GM10266 (cell line): ENCODE measurements at regions not wholly inside any gene's neighbourhood (a gene's known extent, or its start where the extent isn't known, plus 50 kb on each side); places are given as distances from the start of the nearest gene placed in this dataset.

Experiments
- DNase-seq: peaks from one replicate; pipeline ENCODE4 v3.0.0; 2012; ENCODE audit errors: extremely low spot score
- TF ChIP-seq, protein P1 (sequence below): IDR thresholded peaks from 2 replicates; pipeline ENCODE4 v1.5.1; 2012; ENCODE audit warnings: mild to moderate bottlenecking, low read depth; ENCODE audit not compliant: control insufficient read depth, insufficient read depth; ENCODE audit errors: missing control alignments

DNA sequence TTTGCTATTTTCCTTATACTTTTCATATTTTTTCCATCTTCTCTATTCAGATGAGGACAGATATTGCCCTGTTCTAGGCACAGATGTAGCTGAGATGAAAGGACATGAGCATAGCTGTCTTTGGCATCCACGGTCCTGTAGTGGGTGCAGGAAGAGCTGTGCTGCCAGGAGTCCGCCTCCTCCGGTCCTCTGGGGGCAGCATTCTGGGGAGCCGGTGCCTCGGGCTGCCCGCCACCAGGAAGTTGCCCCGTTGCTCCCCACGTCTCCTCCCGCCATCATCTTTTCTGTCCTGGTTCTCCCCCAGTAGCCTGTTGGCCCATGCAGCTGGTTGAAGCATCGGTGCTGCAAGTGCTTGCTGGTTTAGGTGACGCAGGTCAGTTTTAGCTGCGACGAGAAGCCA is 170.0 kb upstream of the IRX4 start:
- no peak for DNase-seq
- TF ChIP-seq, protein P1, sequence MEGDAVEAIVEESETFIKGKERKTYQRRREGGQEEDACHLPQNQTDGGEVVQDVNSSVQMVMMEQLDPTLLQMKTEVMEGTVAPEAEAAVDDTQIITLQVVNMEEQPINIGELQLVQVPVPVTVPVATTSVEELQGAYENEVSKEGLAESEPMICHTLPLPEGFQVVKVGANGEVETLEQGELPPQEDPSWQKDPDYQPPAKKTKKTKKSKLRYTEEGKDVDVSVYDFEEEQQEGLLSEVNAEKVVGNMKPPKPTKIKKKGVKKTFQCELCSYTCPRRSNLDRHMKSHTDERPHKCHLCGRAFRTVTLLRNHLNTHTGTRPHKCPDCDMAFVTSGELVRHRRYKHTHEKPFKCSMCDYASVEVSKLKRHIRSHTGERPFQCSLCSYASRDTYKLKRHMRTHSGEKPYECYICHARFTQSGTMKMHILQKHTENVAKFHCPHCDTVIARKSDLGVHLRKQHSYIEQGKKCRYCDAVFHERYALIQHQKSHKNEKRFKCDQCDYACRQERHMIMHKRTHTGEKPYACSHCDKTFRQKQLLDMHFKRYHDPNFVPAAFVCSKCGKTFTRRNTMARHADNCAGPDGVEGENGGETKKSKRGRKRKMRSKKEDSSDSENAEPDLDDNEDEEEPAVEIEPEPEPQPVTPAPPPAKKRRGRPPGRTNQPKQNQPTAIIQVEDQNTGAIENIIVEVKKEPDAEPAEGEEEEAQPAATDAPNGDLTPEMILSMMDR = no peak

DNA sequence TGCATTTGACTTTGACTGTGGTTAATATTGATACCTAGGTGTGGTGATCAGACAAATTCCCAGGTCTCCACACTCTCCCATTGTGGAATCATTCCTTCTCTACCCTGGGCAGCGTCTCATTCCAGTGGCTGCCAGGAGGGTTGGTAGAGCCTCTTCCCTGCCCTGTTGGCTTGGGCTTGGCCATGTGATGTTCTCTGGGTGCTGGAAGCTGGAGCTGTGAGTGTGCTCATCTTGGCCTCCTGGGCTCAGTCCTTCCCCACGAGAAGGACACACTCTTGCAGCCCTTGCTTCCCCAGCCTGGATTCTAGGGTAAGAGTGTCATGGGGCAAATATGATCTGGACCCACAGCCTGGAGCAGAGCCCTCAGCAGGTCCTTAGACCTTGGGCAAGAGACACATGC is 167.2 kb upstream of the IRX4 start:
- no peak for DNase-seq
- TF ChIP-seq, protein P1 = no peak

DNA sequence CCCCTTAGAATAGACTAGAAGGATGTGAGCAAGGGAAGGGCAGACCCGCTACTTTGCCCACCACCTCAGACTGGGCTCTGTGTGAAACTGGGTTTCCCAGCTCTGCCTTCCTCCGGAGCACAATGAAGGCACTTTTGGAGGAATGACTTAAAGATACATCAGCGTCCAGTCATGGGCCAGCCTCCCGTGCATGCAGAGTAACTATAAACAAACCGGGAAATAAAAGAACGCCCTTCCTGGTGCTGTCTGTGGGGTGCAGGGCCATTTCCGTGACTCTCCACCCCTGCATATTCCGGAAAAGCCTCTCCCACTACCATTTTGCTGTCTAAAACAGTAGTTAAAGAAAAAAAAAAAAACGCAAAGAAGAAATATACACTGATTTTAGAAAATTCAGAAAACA is 165.9 kb upstream of the IRX4 start:
- no peak for DNase-seq
- TF ChIP-seq, protein P1 = no peak

DNA sequence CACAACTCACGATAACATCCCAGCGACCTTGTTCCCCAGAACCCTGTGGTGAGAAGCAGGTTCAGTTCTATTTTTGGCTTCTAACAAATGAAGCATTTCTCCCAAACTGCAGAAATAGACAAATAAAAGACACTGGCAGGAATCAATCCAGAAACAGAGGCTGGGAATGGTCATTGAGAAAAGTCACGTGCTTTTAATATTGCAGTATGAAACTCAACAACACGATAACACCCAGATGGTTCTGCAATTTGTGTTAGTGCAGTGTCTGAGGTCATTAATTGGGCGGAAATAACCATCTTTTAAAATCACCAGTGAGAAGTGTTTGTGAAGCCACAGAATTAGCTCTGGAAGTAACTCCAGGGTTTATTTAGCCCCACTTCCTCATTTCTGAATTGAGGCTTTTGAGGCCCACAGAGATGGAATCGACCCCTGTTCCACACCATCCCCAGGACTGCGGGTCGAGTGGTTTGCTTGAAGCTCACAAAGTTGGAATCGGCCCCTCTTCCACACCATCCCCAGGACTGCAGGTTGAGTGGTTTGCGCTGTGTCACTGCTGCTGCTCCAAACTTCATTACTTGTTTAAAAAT is 164.7 kb upstream of the IRX4 start:
- no peak for DNase-seq
- TF ChIP-seq, protein P1 = no peak

DNA sequence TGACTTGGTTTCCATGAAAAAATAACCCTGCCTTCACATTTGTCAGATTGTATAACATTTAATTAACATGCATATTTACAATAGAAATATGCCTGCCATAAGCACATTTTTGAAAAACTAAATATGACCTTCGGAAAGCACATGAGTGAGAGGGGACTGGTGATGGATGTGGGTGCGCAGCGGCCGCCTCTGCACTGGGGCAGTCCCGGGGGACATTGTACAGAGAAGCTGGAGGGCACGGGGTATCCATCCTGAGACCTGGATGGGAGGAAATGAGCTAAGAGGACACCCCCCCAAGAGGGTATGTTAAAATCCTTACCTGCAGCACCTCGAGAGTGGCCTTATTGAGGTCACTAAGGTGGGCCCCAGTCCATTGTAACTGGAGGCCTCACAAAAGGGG is 161.3 kb upstream of the IRX4 start:
- DNase-seq = no peak
- TF ChIP-seq, protein P1 = no peak

DNA sequence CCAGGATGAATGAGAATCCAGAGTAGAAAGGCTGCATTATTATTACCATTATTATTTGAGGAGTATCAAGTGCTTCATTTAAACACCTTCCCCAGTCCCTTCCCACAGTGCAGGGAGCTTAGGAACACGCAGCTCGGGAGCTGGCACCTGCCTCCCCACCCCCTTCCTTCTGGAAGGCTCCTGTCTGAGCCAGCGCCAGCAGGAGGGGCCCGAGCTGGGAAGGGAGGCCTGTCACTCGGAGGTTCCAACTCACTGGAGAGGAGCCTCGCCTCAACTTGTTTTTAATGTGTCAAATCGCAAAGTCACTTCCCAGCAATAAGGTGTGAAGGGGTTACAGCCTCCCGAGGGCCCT is 156.4 kb upstream of the IRX4 start:
- TF ChIP-seq, protein P1 = no peak
- no peak for DNase-seq

DNA sequence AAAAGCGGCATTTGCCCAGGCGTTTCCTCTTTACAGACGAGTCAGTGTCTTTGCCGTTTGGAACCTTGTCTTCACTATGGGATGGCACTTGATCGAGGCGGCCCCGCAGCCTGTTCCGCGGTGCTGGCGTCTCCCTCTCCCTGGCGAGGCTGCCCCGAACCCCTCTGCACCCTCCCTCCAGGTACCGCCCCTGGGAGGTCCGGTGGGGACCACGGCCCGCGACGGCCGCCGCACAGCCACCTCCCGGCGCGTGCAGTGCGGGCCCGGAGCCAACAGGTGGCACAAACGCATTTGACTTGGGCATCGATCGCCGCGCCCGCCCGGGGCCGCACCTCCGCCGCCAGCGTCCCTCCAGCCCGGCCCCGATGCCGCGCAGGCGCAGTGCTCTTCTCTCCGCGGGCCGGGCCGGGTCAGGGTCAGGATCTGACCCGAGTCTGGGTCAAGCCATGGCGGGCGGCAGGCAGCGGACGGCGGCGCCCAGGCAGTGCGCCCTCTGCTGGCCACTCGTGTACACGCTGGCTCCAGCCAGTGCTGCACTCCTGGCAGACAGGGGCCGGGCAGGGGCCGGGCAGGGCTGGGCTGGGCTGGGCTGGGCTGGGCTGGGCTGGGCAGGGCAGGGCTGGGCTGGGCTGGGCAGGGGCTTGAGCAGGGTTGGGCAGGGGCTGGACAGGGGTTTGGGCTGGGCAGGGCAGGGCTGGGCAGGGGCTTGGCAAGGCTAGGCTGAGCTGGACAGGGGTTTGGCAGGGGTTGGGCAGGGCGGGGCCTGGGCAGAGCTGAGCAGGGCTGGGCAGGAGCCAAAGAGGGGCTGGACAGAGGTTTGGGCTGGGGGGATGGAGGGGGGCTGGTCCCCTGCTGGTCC is 155.8 kb upstream of the IRX4 start:
- DNase-seq = peak; percentile 91

More for the DNA sequence above, 155.8 kb upstream of the IRX4 start:
- TF ChIP-seq, protein P1 = peak; percentile 90
